Transverse colon (tissue), 4 donors: ENCODE measurements at regions not wholly inside any gene's neighbourhood (a gene's known extent, or its start where the extent isn't known, plus 50 kb on each side); places are given as distances from the start of the nearest gene placed in this dataset.

ENCODE experiments used
- POLR2A ChIP-seq: fragments of 450-650 bp; IDR thresholded peaks from one replicate; pipeline ENCODE4 v1.6.1; 2016; ENCODE audit warnings: antibody characterized with exemption, mild to moderate bottlenecking, moderate library complexity
- POLR2AphosphoS5 ChIP-seq, 3 donors: sonication (generic); formaldehyde crosslinking; IDR thresholded peaks; one replicate each; pipeline ENCODE4 v1.6.1; 2016; ENCODE audit warnings: antibody characterized with exemption in 3 of 3
- TF ChIP-seq, protein P1 (sequence below), 5 experiments: fragments of 200-600 bp in 3 of 5; fragments of 450-650 bp in 2 of 5; sonication (generic) in 3 of 5; IDR thresholded peaks; 1 replicate in 2 of 5; 2 replicates in 3 of 5; pipeline ENCODE4 v1.5.1; 2016 to 2017; ENCODE audit warnings: antibody characterized with exemption in 5 of 5, inconsistent platforms in 3 of 5, mild to moderate bottlenecking in 2 of 5, moderate library complexity in 1 of 5

DNA sequence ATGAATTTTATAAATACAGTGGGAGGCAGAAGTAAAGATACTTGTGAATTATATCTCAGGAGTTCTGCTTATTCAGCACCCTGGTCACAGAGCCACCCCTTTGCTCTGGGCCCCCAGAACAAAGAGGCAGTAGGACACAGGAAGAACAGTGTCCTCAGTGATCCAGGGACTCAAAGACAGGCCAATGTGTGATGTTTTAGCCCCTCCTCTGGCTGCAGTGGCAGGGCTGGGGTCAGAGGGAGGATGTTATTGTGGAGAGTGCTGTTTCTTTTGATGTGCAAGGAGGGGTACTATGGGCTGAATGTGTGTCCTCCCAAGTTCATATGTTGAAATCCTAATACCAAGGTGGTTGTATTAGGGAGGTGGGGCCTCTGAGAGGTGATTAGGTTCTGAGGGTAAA, 74.1 kb upstream of the MAP3K7 start:
- TF ChIP-seq POLR2AphosphoS5 (IDR thresholded peaks at IDR 0.05) (no peak), POLR2A (no peak)
- TF ChIP-seq, protein P1, sequence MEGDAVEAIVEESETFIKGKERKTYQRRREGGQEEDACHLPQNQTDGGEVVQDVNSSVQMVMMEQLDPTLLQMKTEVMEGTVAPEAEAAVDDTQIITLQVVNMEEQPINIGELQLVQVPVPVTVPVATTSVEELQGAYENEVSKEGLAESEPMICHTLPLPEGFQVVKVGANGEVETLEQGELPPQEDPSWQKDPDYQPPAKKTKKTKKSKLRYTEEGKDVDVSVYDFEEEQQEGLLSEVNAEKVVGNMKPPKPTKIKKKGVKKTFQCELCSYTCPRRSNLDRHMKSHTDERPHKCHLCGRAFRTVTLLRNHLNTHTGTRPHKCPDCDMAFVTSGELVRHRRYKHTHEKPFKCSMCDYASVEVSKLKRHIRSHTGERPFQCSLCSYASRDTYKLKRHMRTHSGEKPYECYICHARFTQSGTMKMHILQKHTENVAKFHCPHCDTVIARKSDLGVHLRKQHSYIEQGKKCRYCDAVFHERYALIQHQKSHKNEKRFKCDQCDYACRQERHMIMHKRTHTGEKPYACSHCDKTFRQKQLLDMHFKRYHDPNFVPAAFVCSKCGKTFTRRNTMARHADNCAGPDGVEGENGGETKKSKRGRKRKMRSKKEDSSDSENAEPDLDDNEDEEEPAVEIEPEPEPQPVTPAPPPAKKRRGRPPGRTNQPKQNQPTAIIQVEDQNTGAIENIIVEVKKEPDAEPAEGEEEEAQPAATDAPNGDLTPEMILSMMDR (IDR thresholded peaks at IDR 0.05): no peak
